GM21723 (cell line): ENCODE measurements at regions not wholly inside any gene's neighbourhood (a gene's known extent, or its start where the extent isn't known, plus 50 kb on each side); places are given as distances from the start of the nearest gene placed in this dataset.

Experiments
- ATAC-seq: cut with Tn5 transposase; IDR thresholded peaks from one replicate; pipeline ENCODE4 v1.9.1; 2021; ENCODE audit warnings: mild to moderate bottlenecking, moderate library complexity; ENCODE audit not compliant: unreplicated experiment

- no peak for ATAC-seq
These were observed 52.2 kb upstream of the PCDH7 start for GRCh38 chr4:30667919-30668318.

- ATAC-seq, result no peak
These were observed 50.0 kb upstream of the PCDH7 start for GRCh38 chr4:30670206-30670605.
